Keratinocyte (primary cell): ENCODE measurements at regions not wholly inside any gene's neighbourhood (a gene's known extent, or its start where the extent isn't known, plus 50 kb on each side); places are given as distances from the start of the nearest gene placed in this dataset.

Experiments used
- DNase-seq: peaks from one replicate; pipeline ENCODE4 v3.0.0-alpha.2; 2011; ENCODE audit warnings: low read depth, missing footprints, low spot score
- FAIRE-seq: peaks from 2 replicates; lab custom pipeline; 2011; peaks lifted over from hg19 to GRCh38; lab: Jason Lieb, UNC
- H2AFZ ChIP-seq: 2 replicates; pipeline ENCODE4 v1.6.0; 2012; ENCODE audit warnings: low read length, control low read depth, inconsistent platforms; ENCODE audit not compliant: control insufficient read depth
- H3K27ac ChIP-seq: 2 replicates; pipeline ENCODE4 v1.5.1; 2011; ENCODE audit warnings: low read length; ENCODE audit not compliant: control insufficient read depth, insufficient read depth
- H3K27me3 ChIP-seq: 3 replicates; pipeline ENCODE4 v1.6.0; 2011; ENCODE audit warnings: low read length; ENCODE audit not compliant: control insufficient read depth, insufficient read depth; ENCODE audit errors: extremely low read depth
- H3K36me3 ChIP-seq, 2 experiments: 2 replicates in 1 of 2; 3 replicates in 1 of 2; pipeline ENCODE4 v1.5.1; 2011; ENCODE audit warnings: low read length in 2 of 2, mild to moderate bottlenecking in 1 of 2; ENCODE audit not compliant: control insufficient read depth in 2 of 2, insufficient read depth in 2 of 2; ENCODE audit errors: extremely low read depth in 1 of 2
- H3K4me1 ChIP-seq: 3 replicates; pipeline ENCODE4 v1.5.1; 2011; ENCODE audit warnings: low read length; ENCODE audit not compliant: control insufficient read depth, insufficient read depth; ENCODE audit errors: extremely low read depth
- H3K4me2 ChIP-seq: 3 replicates; pipeline ENCODE4 v1.6.0; 2011; ENCODE audit warnings: low read depth, low read length; ENCODE audit not compliant: control insufficient read depth, insufficient read depth; ENCODE audit errors: extremely low read depth
- H3K4me3 ChIP-seq, 3 experiments: fragments of 200-600 bp in 1 of 3; sonication (generic) in 1 of 3; 2 replicates in 2 of 3; 3 replicates in 1 of 3; pipeline ENCODE4 v1.5.1; 2011 to 2016; ENCODE audit warnings: low read length in 3 of 3, mild to moderate bottlenecking in 3 of 3, control low read depth in 2 of 3, inconsistent platforms in 1 of 3, low read depth in 1 of 3, mixed read lengths in 1 of 3, mixed run types in 1 of 3, moderate library complexity in 1 of 3; ENCODE audit not compliant: control insufficient read depth in 2 of 3, insufficient read depth in 2 of 3; ENCODE audit errors: extremely low read depth in 1 of 3
- H3K79me2 ChIP-seq: 2 replicates; pipeline ENCODE4 v1.6.0; 2012; ENCODE audit warnings: low read length; ENCODE audit not compliant: control insufficient read depth, insufficient read depth
- H3K9ac ChIP-seq: 3 replicates; pipeline ENCODE4 v1.6.0; 2011; ENCODE audit warnings: low read length; ENCODE audit not compliant: control insufficient read depth, insufficient read depth; ENCODE audit errors: extremely low read depth
- H3K9me1 ChIP-seq: 3 replicates; pipeline ENCODE4 v1.6.0; 2011; ENCODE audit warnings: low read length; ENCODE audit not compliant: control insufficient read depth, insufficient read depth; ENCODE audit errors: extremely low read depth
- H3K9me3 ChIP-seq: 2 replicates; pipeline ENCODE4 v1.5.1; 2012; ENCODE audit warnings: low read depth, low read length; ENCODE audit not compliant: control insufficient read depth
- H4K20me1 ChIP-seq: 3 replicates; pipeline ENCODE4 v1.6.0; 2011; ENCODE audit warnings: low read length; ENCODE audit not compliant: control insufficient read depth, insufficient read depth; ENCODE audit errors: extremely low read depth
- CTCF ChIP-seq, 3 experiments: IDR thresholded peaks in 1 of 3; conservative IDR thresholded peaks in 1 of 3; optimal IDR thresholded peaks in 1 of 3; 2 replicates in 2 of 3; 3 replicates in 1 of 3; pipeline versions ENCODE3 to v1.5.1; 2011; ENCODE audit warnings: low read length in 3 of 3, mild to moderate bottlenecking in 3 of 3, moderate library complexity in 2 of 3, control low read depth in 1 of 3, inconsistent platforms in 1 of 3; ENCODE audit not compliant: insufficient read depth in 2 of 3; ENCODE audit errors: extremely low read depth in 1 of 3
- EZH2 ChIP-seq: IDR thresholded peaks from one replicate; pipeline ENCODE4 v1.6.1; 2012; ENCODE audit warnings: inconsistent platforms, mild to moderate bottlenecking, low read length, moderate library complexity
- dilution Hi-C: fragments of 300-500 bp; cut with MboI; formaldehyde crosslinking; loops from one replicate; pipeline ENCODE4 v1.7.0; 2020; ENCODE audit warnings: low sequenced_read_pairs; ENCODE audit not compliant: extremely low pct_ligation_motif_present

GRCh38 chr1:106619080-106619826 lies 437.2 kb upstream of the PRMT6 start:
- TF ChIP-seq CTCF (optimal IDR thresholded peaks at IDR 0.05 in 1 of 3, IDR thresholded peaks at IDR 0.05 in 1 of 3, conservative IDR thresholded peaks at IDR 0.05 in 1 of 3; ENCODE audit: extremely low read depth in 1 of 3, insufficient read depth in 2 of 3, low read length in 3 of 3) (no peak), EZH2 (no peak)
- DNase-seq: no peak
- no peak overlapping the region for H3K4me2 ChIP-seq

DNA sequence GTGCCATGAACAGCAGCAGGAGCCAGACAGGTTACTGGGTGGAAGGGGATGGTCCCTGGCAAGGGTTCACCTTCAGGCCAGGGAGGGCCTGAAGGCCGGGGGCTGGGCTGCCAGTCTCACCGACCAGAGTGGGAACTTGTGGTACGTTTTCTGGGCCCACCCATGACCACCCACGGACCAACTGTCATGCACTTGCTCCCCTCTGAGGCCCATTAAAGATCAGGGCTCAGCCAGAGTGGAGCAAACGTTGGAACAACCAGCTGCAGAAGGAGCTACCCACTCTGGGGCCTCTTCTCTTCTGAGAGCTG lies 436.7 kb upstream of the PRMT6 start:
- no peak overlapping the region for H3K27ac ChIP-seq
- H3K9me1 ChIP-seq: no peaks in the 10 kb centered on the region
- FAIRE-seq (no peak), DNase-seq (no peak)
- no peak overlapping the region for H2AFZ ChIP-seq
- no peaks in the 10 kb centered on the region for H3K27me3 ChIP-seq
- dilution Hi-C loops: no loop called here
- H3K4me2 ChIP-seq: no peak overlapping the region
- TF ChIP-seq EZH2: no peak
- TF ChIP-seq CTCF (optimal IDR thresholded peaks at IDR 0.05 in 1 of 3, IDR thresholded peaks at IDR 0.05 in 1 of 3, conservative IDR thresholded peaks at IDR 0.05 in 1 of 3; ENCODE audit: extremely low read depth in 1 of 3, insufficient read depth in 2 of 3, low read length in 3 of 3): no peak
- no peaks in the 10 kb centered on the region for H3K79me2 ChIP-seq
- no peak overlapping the region for H3K4me3 ChIP-seq
- H3K36me3 ChIP-seq: no peaks in the 10 kb centered on the region
- H3K9me3 ChIP-seq: no peaks in the 10 kb centered on the region
- H3K9ac ChIP-seq: no peak overlapping the region
- no peaks in the 10 kb centered on the region for H4K20me1 ChIP-seq
- peaks cover 22% of the 10 kb centered on the region for H3K4me1 ChIP-seq

More at GRCh38 chr1:106619080-106619826, 437.2 kb upstream of the PRMT6 start:
- no peak overlapping the region for H3K27ac ChIP-seq
- no peaks in the 10 kb centered on the region for H3K9me1 ChIP-seq
- H4K20me1 ChIP-seq: no peaks in the 10 kb centered on the region
- H3K79me2 ChIP-seq: no peaks in the 10 kb centered on the region
- no peak overlapping the region for H3K9ac ChIP-seq
- dilution Hi-C loops: no loop called here
- H3K36me3 ChIP-seq: no peaks in the 10 kb centered on the region
- FAIRE-seq: no peak
- H2AFZ ChIP-seq: no peak overlapping the region
- H3K4me1 ChIP-seq: peaks cover 22% of the 10 kb centered on the region
- H3K9me3 ChIP-seq: no peaks in the 10 kb centered on the region
- H3K4me3 ChIP-seq: no peak overlapping the region
- H3K27me3 ChIP-seq: no peaks in the 10 kb centered on the region
